HG02759 (cell line): ENCODE measurements at regions not wholly inside any gene's neighbourhood (a gene's known extent, or its start where the extent isn't known, plus 50 kb on each side); places are given as distances from the start of the nearest gene placed in this dataset.
"Not testable (repeated sequence)": the region's sequence is repeated elsewhere in the genome, so short reads cannot be mapped to it uniquely, and the experiment has no call there.

Experiments used
- ATAC-seq: cut with Tn5 transposase; IDR thresholded peaks from one replicate; pipeline ENCODE4 v1.9.1; 2021; ENCODE audit warnings: mild to moderate bottlenecking, moderate library complexity; ENCODE audit not compliant: unreplicated experiment

- ATAC-seq, result no peak
Measured at GRCh38 chr12:80045594-80045993, 53.7 kb upstream of the OTOGL start.

- ATAC-seq, result peak; percentile 59
Measured at GRCh38 chr12:80044694-80045046, 54.7 kb upstream of the OTOGL start.

GRCh38 chr12:80041692-80042091 is 57.6 kb upstream of the OTOGL start:
- no peak for ATAC-seq

GRCh38 chr12:80041071-80041470 is 58.3 kb upstream of the OTOGL start:
- ATAC-seq, result no peak

- ATAC-seq, result no peak
Measured at GRCh38 chr12:80040075-80040738, 59.1 kb upstream of the OTOGL start.

GRCh38 chr12:80038062-80038560 is 61.2 kb upstream of the OTOGL start:
- no peak for ATAC-seq

GRCh38 chr12:80033448-80033847 is 65.9 kb upstream of the OTOGL start:
- no peak for ATAC-seq

GRCh38 chr12:80032946-80033345 is 66.4 kb upstream of the OTOGL start:
- no peak for ATAC-seq

- ATAC-seq, result no peak
Measured at GRCh38 chr12:80031229-80031628, 68.1 kb upstream of the OTOGL start.

GRCh38 chr12:80025638-80026037 is 73.7 kb upstream of the OTOGL start:
- no peak for ATAC-seq

- ATAC-seq, result no peak
Measured at GRCh38 chr12:80019691-80020090, 79.6 kb upstream of the OTOGL start.

- no peak for ATAC-seq
Measured at GRCh38 chr12:80018119-80018518, 81.2 kb upstream of the OTOGL start.

- no peak for ATAC-seq
Measured at GRCh38 chr12:80017261-80017870, 82.0 kb upstream of the OTOGL start.

- ATAC-seq, result no peak
Measured at GRCh38 chr12:80016684-80017083, 81.8 kb upstream of the PPP1R12A start.

GRCh38 chr12:80015660-80016059 is 80.8 kb upstream of the PPP1R12A start:
- no peak for ATAC-seq

- not testable (repeated sequence) for ATAC-seq
Measured at GRCh38 chr12:80003744-80004143, 68.8 kb upstream of the PPP1R12A start.

- ATAC-seq, result no peak
Measured at GRCh38 chr12:80001562-80001961, 66.7 kb upstream of the PPP1R12A start.

- no peak for ATAC-seq
Measured at GRCh38 chr12:80000831-80001230, 65.9 kb upstream of the PPP1R12A start.

- no peak for ATAC-seq
Measured at GRCh38 chr12:79998554-79998953, 63.7 kb upstream of the PPP1R12A start.

- ATAC-seq, result peak; percentile 99
Measured at GRCh38 chr12:79997096-79997791, 62.3 kb upstream of the PPP1R12A start.

- not testable (repeated sequence) for ATAC-seq
Measured at GRCh38 chr12:79995385-79996084, 60.6 kb upstream of the PPP1R12A start.
